ENCODE measurements at regions not wholly inside any gene's neighbourhood (a gene's known extent, or its start where the extent isn't known, plus 50 kb on each side); places are given as distances from the start of the nearest gene placed in this dataset.

DNA sequence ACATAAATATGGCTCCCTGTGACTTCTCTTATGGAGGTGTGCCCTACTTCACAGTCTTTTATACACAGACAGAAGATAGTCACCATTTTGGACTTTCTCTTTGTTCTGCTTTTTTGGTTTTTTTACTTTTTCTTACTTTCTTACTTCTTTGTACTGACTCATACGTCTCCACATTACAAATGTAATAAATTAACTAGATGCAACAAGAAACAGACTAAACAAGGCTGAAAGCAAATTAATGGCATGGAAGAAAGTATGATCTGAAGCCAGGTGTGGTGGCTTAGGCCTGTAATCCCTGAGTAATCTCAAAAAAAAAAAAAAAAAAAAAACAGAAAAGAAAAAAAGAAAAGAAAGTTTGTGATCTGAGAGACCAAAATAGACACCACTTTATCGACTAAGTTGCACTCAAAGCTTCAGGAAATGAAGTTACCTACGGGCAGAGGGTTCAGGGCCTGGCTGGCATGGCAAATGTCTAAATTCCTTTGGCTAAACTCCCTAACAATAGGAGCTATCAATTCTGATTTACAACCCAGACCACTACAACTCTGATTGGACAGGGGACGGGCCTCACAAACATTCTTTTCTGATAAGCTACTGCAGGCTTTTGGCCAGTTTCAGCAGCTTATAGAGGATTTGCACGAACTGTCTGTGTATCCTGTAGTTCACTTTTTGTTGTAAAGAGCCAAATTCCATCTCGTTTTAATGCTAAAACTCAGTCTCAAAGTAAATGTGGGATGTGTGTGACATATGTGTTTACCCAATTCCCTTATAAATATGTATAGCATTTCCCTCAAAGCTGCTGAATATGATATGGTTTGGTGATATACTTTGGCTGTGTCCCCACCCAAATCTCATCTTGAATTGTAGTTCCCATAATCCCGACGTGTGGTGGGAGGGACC lies 129.1 kb downstream of the SEPTIN14 start:
- H3K4me1 ChIP-seq (ENCODE audit: insufficient read depth, low read length): no peaks in the 10 kb centered on the region
- H3K4ac ChIP-seq (ENCODE audit: low read depth, low read length): no peak overlapping the region
- H4K91ac ChIP-seq (ENCODE audit: insufficient read length, low read depth, low read length): no peak overlapping the region
- no peak overlapping the region for H2AK5ac ChIP-seq (ENCODE audit: insufficient read length, low read length)
- H4K20me1 ChIP-seq (ENCODE audit: control insufficient read depth, insufficient read depth, insufficient read length): no peaks in the 10 kb centered on the region
- Mint-ChIP-seq H3K27ac (no peak overlapping the region), H3K4me3 (no peak overlapping the region), H3K4me1 (peaks cover 0 to 10% of the 10 kb centered on the region in 2 experiments; a peak in 2 of 4 replicates), H3K9me3 (peaks cover 0 to 2% of the 10 kb centered on the region in 2 experiments; a peak in 2 of 5 replicates), H3K27me3 (ENCODE audit: low read depth) (no peaks in the 10 kb centered on the region), H3K36me3 (ENCODE audit: insufficient read depth in 1 of 3, low read depth in 3 of 3) (no peaks in the 10 kb centered on the region)
- no peak overlapping the region for H2BK15ac ChIP-seq (ENCODE audit: low read depth, low read length)
- H4K8ac ChIP-seq (replicated peaks; ENCODE audit: insufficient read length, low read depth, low read length): no peak overlapping the region
- no peaks in the 10 kb centered on the region for H3K79me2 ChIP-seq (ENCODE audit: insufficient read depth, low read length)
- no peaks in the 10 kb centered on the region for H3K79me1 ChIP-seq (ENCODE audit: insufficient read depth, low read depth, low read length, poor library complexity, severe bottlenecking)
- no peaks in the 10 kb centered on the region for H3K9me3 ChIP-seq (ENCODE audit: control insufficient read depth, low read depth, low read length)
- TF ChIP-seq, protein P1, sequence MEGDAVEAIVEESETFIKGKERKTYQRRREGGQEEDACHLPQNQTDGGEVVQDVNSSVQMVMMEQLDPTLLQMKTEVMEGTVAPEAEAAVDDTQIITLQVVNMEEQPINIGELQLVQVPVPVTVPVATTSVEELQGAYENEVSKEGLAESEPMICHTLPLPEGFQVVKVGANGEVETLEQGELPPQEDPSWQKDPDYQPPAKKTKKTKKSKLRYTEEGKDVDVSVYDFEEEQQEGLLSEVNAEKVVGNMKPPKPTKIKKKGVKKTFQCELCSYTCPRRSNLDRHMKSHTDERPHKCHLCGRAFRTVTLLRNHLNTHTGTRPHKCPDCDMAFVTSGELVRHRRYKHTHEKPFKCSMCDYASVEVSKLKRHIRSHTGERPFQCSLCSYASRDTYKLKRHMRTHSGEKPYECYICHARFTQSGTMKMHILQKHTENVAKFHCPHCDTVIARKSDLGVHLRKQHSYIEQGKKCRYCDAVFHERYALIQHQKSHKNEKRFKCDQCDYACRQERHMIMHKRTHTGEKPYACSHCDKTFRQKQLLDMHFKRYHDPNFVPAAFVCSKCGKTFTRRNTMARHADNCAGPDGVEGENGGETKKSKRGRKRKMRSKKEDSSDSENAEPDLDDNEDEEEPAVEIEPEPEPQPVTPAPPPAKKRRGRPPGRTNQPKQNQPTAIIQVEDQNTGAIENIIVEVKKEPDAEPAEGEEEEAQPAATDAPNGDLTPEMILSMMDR (conservative IDR thresholded peaks at IDR 0.05): no peak
- H3K27ac ChIP-seq (ENCODE audit: insufficient read length, low read depth, low read length): no peak overlapping the region
- H2BK120ac ChIP-seq (ENCODE audit: low read depth, low read length, poor library complexity, severe bottlenecking): no peak overlapping the region
- no peak for DNase-seq
- no peak overlapping the region for H3K18ac ChIP-seq (ENCODE audit: insufficient read length, low read depth, low read length)
- H2BK5ac ChIP-seq (ENCODE audit: insufficient read length, low read length): no peak overlapping the region
- WGBS (ENCODE audit: extremely low coverage, insufficient read length, low lambda C conversion rate): no CpG with 5 or more reads among the region's 8 CpGs
- no peaks in the 10 kb centered on the region for H3K27me3 ChIP-seq (ENCODE audit: insufficient read depth, low read length)
- no peak overlapping the region for H2BK20ac ChIP-seq (ENCODE audit: low read depth, low read length, poor library complexity, severe bottlenecking)
- no peak overlapping the region for H2BK12ac ChIP-seq (ENCODE audit: insufficient read length, low read depth, low read length)
- no peak overlapping the region for H2AFZ ChIP-seq (ENCODE audit: low read length)
- H3K4me2 ChIP-seq (ENCODE audit: insufficient read depth, insufficient read length, low read length): no peak overlapping the region
- H3K56ac ChIP-seq (ENCODE audit: insufficient read length, low read depth, low read length): no peak overlapping the region
- H3K9ac ChIP-seq (ENCODE audit: extremely low read depth, insufficient read length, low read length): no peak overlapping the region
- H3T11ph ChIP-seq (ENCODE audit: low read length): no peak overlapping the region
- no peaks in the 10 kb centered on the region for H3K23me2 ChIP-seq (ENCODE audit: insufficient read length, low read depth, low read length, poor library complexity, severe bottlenecking)
- H3K14ac ChIP-seq (ENCODE audit: insufficient read depth, low read length): no peak overlapping the region
- H4K5ac ChIP-seq (ENCODE audit: insufficient read length, low read depth, low read length): no peak overlapping the region
- H3K23ac ChIP-seq (ENCODE audit: insufficient read length, low read depth, low read length): no peak overlapping the region
